ENCODE measurements at regions not wholly inside any gene's neighbourhood (a gene's known extent, or its start where the extent isn't known, plus 50 kb on each side); places are given as distances from the start of the nearest gene placed in this dataset.

DNA sequence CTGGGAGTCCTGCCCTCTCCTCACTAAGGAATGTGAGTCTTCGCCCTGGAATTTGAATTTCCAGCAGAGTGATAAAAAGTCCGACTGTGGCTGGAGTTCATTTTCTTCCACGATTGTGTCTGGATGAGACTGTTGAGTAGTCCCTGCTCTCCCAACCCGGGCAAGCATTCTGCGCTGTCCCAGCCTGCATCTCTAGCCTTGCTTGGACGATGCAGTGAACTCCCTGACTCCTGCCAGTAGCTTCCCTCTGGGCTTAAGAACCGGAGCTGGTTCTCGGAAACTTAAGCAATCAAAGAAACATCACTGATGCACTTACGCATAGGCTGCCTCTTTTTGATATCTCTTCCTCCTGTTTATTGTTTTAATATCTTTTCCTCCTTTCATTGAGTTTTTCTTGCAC lies 116.0 kb upstream of the FZD8 start:
- no peak for TF ChIP-seq CTCF (IDR thresholded peaks at IDR 0.05)
- no peak for TF ChIP-seq POLR2A (IDR thresholded peaks at IDR 0.05)
